ENCODE measurements at regions not wholly inside any gene's neighbourhood (a gene's known extent, or its start where the extent isn't known, plus 50 kb on each side); places are given as distances from the start of the nearest gene placed in this dataset.

- no peaks in the 10 kb centered on the region for H3K4me1 ChIP-seq (ENCODE audit: low read length)
- H4K20me1 ChIP-seq (ENCODE audit: insufficient read depth, low read depth, low read length), result no peaks in the 10 kb centered on the region
- no peaks in the 10 kb centered on the region for H3K9me2 ChIP-seq (replicated peaks; ENCODE audit: insufficient read depth, low read length)
- H3K4me3 ChIP-seq (ENCODE audit: low read length), result no peak overlapping the region
- H3K9ac ChIP-seq (ENCODE audit: low read length), result no peak overlapping the region
- no peak overlapping the region for H3K4me2 ChIP-seq (ENCODE audit: low read depth, low read length, poor library complexity, severe bottlenecking)
- H3K36me3 ChIP-seq (ENCODE audit: insufficient read depth, low read length), result no peaks in the 10 kb centered on the region
- DNase-seq, result no peak
- H3K27me3 ChIP-seq (ENCODE audit: low read length), result no peaks in the 10 kb centered on the region
- no peak overlapping the region for H2AFZ ChIP-seq (ENCODE audit: low read length)
- H3K79me2 ChIP-seq (ENCODE audit: low read length), result no peaks in the 10 kb centered on the region
- no peaks in the 10 kb centered on the region for H3K9me3 ChIP-seq (ENCODE audit: low read length)
- no peak overlapping the region for H3K27ac ChIP-seq (ENCODE audit: low read length)
These were observed 918.0 kb downstream of the LTN1 start for GRCh38 chr21:28074676-28075075.

GRCh38 chr21:28072601-28073000, 920.1 kb downstream of the LTN1 start:
- no peaks in the 10 kb centered on the region for H3K36me3 ChIP-seq (ENCODE audit: insufficient read depth, low read length)
- no peak overlapping the region for H3K27ac ChIP-seq (ENCODE audit: low read length)
- H3K79me2 ChIP-seq (ENCODE audit: low read length), result no peaks in the 10 kb centered on the region
- no peak overlapping the region for H3K9ac ChIP-seq (ENCODE audit: low read length)
- H3K4me1 ChIP-seq (ENCODE audit: low read length), result no peaks in the 10 kb centered on the region
- H3K4me2 ChIP-seq (ENCODE audit: low read depth, low read length, poor library complexity, severe bottlenecking), result no peak overlapping the region
- H3K9me2 ChIP-seq (replicated peaks; ENCODE audit: insufficient read depth, low read length), result no peaks in the 10 kb centered on the region
- no peaks in the 10 kb centered on the region for H3K9me3 ChIP-seq (ENCODE audit: low read length)
- no peaks in the 10 kb centered on the region for H4K20me1 ChIP-seq (ENCODE audit: insufficient read depth, low read depth, low read length)
- no peak overlapping the region for H2AFZ ChIP-seq (ENCODE audit: low read length)
- no peak for DNase-seq
- no peak overlapping the region for H3K4me3 ChIP-seq (ENCODE audit: low read length)
- H3K27me3 ChIP-seq (ENCODE audit: low read length), result no peaks in the 10 kb centered on the region

GRCh38 chr21:28069450-28069923, 923.2 kb downstream of the LTN1 start:
- Histone ChIP-seq H3K9me3 (ENCODE audit: low read length) (no peaks in the 10 kb centered on the region), H3K36me3 (ENCODE audit: insufficient read depth, low read length) (no peaks in the 10 kb centered on the region), H3K9ac (ENCODE audit: low read length) (no peak overlapping the region), H3K4me1 (ENCODE audit: low read length) (peaks cover 8% of the 10 kb centered on the region), H3K27ac (ENCODE audit: low read length) (no peak overlapping the region), H2AFZ (ENCODE audit: low read length) (no peak overlapping the region), H3K79me2 (ENCODE audit: low read length) (no peaks in the 10 kb centered on the region), H3K9me2 (replicated peaks; ENCODE audit: insufficient read depth, low read length) (no peaks in the 10 kb centered on the region), H3K27me3 (ENCODE audit: low read length) (no peaks in the 10 kb centered on the region), H3K4me2 (ENCODE audit: low read depth, low read length, poor library complexity, severe bottlenecking) (no peak overlapping the region), H4K20me1 (ENCODE audit: insufficient read depth, low read depth, low read length) (no peaks in the 10 kb centered on the region), H3K4me3 (ENCODE audit: low read length) (no peak overlapping the region)
- no peak for DNase-seq

GRCh38 chr21:28068455-28069358, 924.0 kb downstream of the LTN1 start:
- Histone ChIP-seq H3K27me3 (ENCODE audit: low read length) (no peaks in the 10 kb centered on the region), H3K9ac (ENCODE audit: low read length) (no peak overlapping the region), H3K79me2 (ENCODE audit: low read length) (no peaks in the 10 kb centered on the region), H3K4me2 (ENCODE audit: low read depth, low read length, poor library complexity, severe bottlenecking) (no peak overlapping the region), H3K4me3 (ENCODE audit: low read length) (no peak overlapping the region), H3K36me3 (ENCODE audit: insufficient read depth, low read length) (no peaks in the 10 kb centered on the region), H3K27ac (ENCODE audit: low read length) (no peak overlapping the region), H3K9me2 (replicated peaks; ENCODE audit: insufficient read depth, low read length) (no peaks in the 10 kb centered on the region), H2AFZ (ENCODE audit: low read length) (no peak overlapping the region), H3K9me3 (ENCODE audit: low read length) (no peaks in the 10 kb centered on the region), H4K20me1 (ENCODE audit: insufficient read depth, low read depth, low read length) (no peaks in the 10 kb centered on the region), H3K4me1 (ENCODE audit: low read length) (peaks cover 8% of the 10 kb centered on the region)
- no peak for DNase-seq

- Histone ChIP-seq H3K4me2 (ENCODE audit: low read depth, low read length, poor library complexity, severe bottlenecking) (no peak overlapping the region), H3K9me2 (replicated peaks; ENCODE audit: insufficient read depth, low read length) (no peaks in the 10 kb centered on the region), H3K27ac (ENCODE audit: low read length) (no peak overlapping the region), H3K79me2 (ENCODE audit: low read length) (no peaks in the 10 kb centered on the region), H4K20me1 (ENCODE audit: insufficient read depth, low read depth, low read length) (no peaks in the 10 kb centered on the region), H3K27me3 (ENCODE audit: low read length) (no peaks in the 10 kb centered on the region), H3K4me1 (ENCODE audit: low read length) (peaks cover 8% of the 10 kb centered on the region), H3K4me3 (ENCODE audit: low read length) (no peak overlapping the region), H3K9ac (ENCODE audit: low read length) (no peak overlapping the region), H3K9me3 (ENCODE audit: low read length) (no peaks in the 10 kb centered on the region), H3K36me3 (ENCODE audit: insufficient read depth, low read length) (no peaks in the 10 kb centered on the region), H2AFZ (ENCODE audit: low read length) (no peak overlapping the region)
- no peak for DNase-seq
These were observed 925.9 kb downstream of the LTN1 start for GRCh38 chr21:28066596-28067387.

GRCh38 chr21:28066076-28066475, 926.6 kb downstream of the LTN1 start:
- peak; percentile 46 for DNase-seq
- Histone ChIP-seq H3K36me3 (ENCODE audit: insufficient read depth, low read length) (no peaks in the 10 kb centered on the region), H3K9me2 (replicated peaks; ENCODE audit: insufficient read depth, low read length) (no peaks in the 10 kb centered on the region), H3K79me2 (ENCODE audit: low read length) (no peaks in the 10 kb centered on the region), H3K4me2 (ENCODE audit: low read depth, low read length, poor library complexity, severe bottlenecking) (no peak overlapping the region), H3K27ac (ENCODE audit: low read length) (no peak overlapping the region), H3K4me1 (ENCODE audit: low read length) (peaks cover 8% of the 10 kb centered on the region), H3K9ac (ENCODE audit: low read length) (no peak overlapping the region), H3K9me3 (ENCODE audit: low read length) (no peaks in the 10 kb centered on the region), H3K27me3 (ENCODE audit: low read length) (no peaks in the 10 kb centered on the region), H3K4me3 (ENCODE audit: low read length) (no peak overlapping the region), H4K20me1 (ENCODE audit: insufficient read depth, low read depth, low read length) (no peaks in the 10 kb centered on the region), H2AFZ (ENCODE audit: low read length) (no peak overlapping the region)

- H4K20me1 ChIP-seq (ENCODE audit: insufficient read depth, low read depth, low read length), result no peaks in the 10 kb centered on the region
These were observed 929.1 kb downstream of the LTN1 start for GRCh38 chr21:28063241-28064216.

More at GRCh38 chr21:28063241-28064216, 929.1 kb downstream of the LTN1 start:
- DNase-seq, result no peak
- no peak overlapping the region for H3K4me2 ChIP-seq (ENCODE audit: low read depth, low read length, poor library complexity, severe bottlenecking)
- H3K27me3 ChIP-seq (ENCODE audit: low read length), result no peaks in the 10 kb centered on the region
- H3K4me1 ChIP-seq (ENCODE audit: low read length), result peaks cover 8% of the 10 kb centered on the region
- no peaks in the 10 kb centered on the region for H3K9me2 ChIP-seq (replicated peaks; ENCODE audit: insufficient read depth, low read length)
- H3K79me2 ChIP-seq (ENCODE audit: low read length), result no peaks in the 10 kb centered on the region
- no peaks in the 10 kb centered on the region for H3K9me3 ChIP-seq (ENCODE audit: low read length)
- H2AFZ ChIP-seq (ENCODE audit: low read length), result no peak overlapping the region
- no peak overlapping the region for H3K9ac ChIP-seq (ENCODE audit: low read length)
- H3K36me3 ChIP-seq (ENCODE audit: insufficient read depth, low read length), result no peaks in the 10 kb centered on the region
- no peak overlapping the region for H3K4me3 ChIP-seq (ENCODE audit: low read length)
- H3K27ac ChIP-seq (ENCODE audit: low read length), result no peak overlapping the region
